ENCODE measurements at regions not wholly inside any gene's neighbourhood (a gene's known extent, or its start where the extent isn't known, plus 50 kb on each side); places are given as distances from the start of the nearest gene placed in this dataset.
"Not testable (repeated sequence)": the region's sequence is repeated elsewhere in the genome, so short reads cannot be mapped to it uniquely, and the experiment has no call there.

GRCh38 chr1:99507906-99508732 is 137.8 kb upstream of the PALMD start:
- H3K4me1 ChIP-seq: no peaks in the 10 kb centered on the region
- H3K9me3 ChIP-seq: no peaks in the 10 kb centered on the region
- H3K4me3 ChIP-seq: no peak overlapping the region
- no peak overlapping the region for H3K27ac ChIP-seq
- TF ChIP-seq POLR2AphosphoS5 (IDR thresholded peaks at IDR 0.05) (no peak), CTCF (IDR thresholded peaks at IDR 0.05) (no peak), EP300 (IDR thresholded peaks at IDR 0.05) (no peak), POLR2A (IDR thresholded peaks at IDR 0.05) (no peak)
- H3K27me3 ChIP-seq: no peaks in the 10 kb centered on the region
- 93% methylated on average over 25 of the region's 38 CpGs for WGBS
- DNase-seq (ENCODE audit: low spot score in 2 of 2): peak in 1 of 2 donors; percentile 49
- no peaks in the 10 kb centered on the region for H3K36me3 ChIP-seq

GRCh38 chr1:99508733-99509445 is 137.0 kb upstream of the PALMD start:
- not testable (repeated sequence) for H3K27ac ChIP-seq; H3K4me3 ChIP-seq; H3K9me3 ChIP-seq; H3K4me1 ChIP-seq; DNase-seq (ENCODE audit: low spot score in 2 of 2); H3K36me3 ChIP-seq; H3K27me3 ChIP-seq
- WGBS: 93% methylated on average over 13 of the region's 24 CpGs

GRCh38 chr1:99514823-99515552 is 130.9 kb upstream of the PALMD start:
- H3K36me3 ChIP-seq; DNase-seq (ENCODE audit: low spot score in 2 of 2); H3K4me1 ChIP-seq; H3K9me3 ChIP-seq; H3K27me3 ChIP-seq; H3K27ac ChIP-seq; H3K4me3 ChIP-seq: not testable (repeated sequence)
- WGBS: 94% methylated on average over 8 of the region's 8 CpGs

- TF ChIP-seq CTCF (IDR thresholded peaks at IDR 0.05): no peak
- no peak for TF ChIP-seq POLR2A (IDR thresholded peaks at IDR 0.05)
- TF ChIP-seq EP300 (IDR thresholded peaks at IDR 0.05): no peak
- no peak for TF ChIP-seq POLR2AphosphoS5 (IDR thresholded peaks at IDR 0.05)
- WGBS: 77% methylated on average over 1 of the region's 1 CpG
- DNase-seq (ENCODE audit: low spot score in 2 of 2): no peak
- no peak overlapping the region for H3K27ac ChIP-seq
- no peak overlapping the region for H3K4me3 ChIP-seq
- H3K27me3 ChIP-seq: no peaks in the 10 kb centered on the region
- no peaks in the 10 kb centered on the region for H3K9me3 ChIP-seq
- no peaks in the 10 kb centered on the region for H3K36me3 ChIP-seq
- H3K4me1 ChIP-seq: no peaks in the 10 kb centered on the region
Observed at GRCh38 chr1:99516141-99516540, 129.8 kb upstream of the PALMD start.

GRCh38 chr1:99520121-99520520 is 125.8 kb upstream of the PALMD start:
- no peak overlapping the region for H3K4me3 ChIP-seq
- H3K9me3 ChIP-seq: no peaks in the 10 kb centered on the region
- no peaks in the 10 kb centered on the region for H3K27me3 ChIP-seq
- DNase-seq (ENCODE audit: low spot score in 2 of 2): no peak
- TF ChIP-seq POLR2AphosphoS5 (IDR thresholded peaks at IDR 0.05) (no peak), CTCF (IDR thresholded peaks at IDR 0.05) (no peak), POLR2A (IDR thresholded peaks at IDR 0.05) (no peak), EP300 (IDR thresholded peaks at IDR 0.05) (no peak)
- no peak overlapping the region for H3K27ac ChIP-seq
- no peaks in the 10 kb centered on the region for H3K36me3 ChIP-seq
- H3K4me1 ChIP-seq: no peaks in the 10 kb centered on the region

- Histone ChIP-seq H3K4me1 (no peaks in the 10 kb centered on the region), H3K9me3 (no peaks in the 10 kb centered on the region), H3K27ac (no peak overlapping the region), H3K36me3 (no peaks in the 10 kb centered on the region), H3K4me3 (no peak overlapping the region), H3K27me3 (no peaks in the 10 kb centered on the region)
- no peak for TF ChIP-seq POLR2AphosphoS5 (IDR thresholded peaks at IDR 0.05)
- no peak for TF ChIP-seq CTCF (IDR thresholded peaks at IDR 0.05)
- TF ChIP-seq POLR2A (IDR thresholded peaks at IDR 0.05): no peak
- TF ChIP-seq EP300 (IDR thresholded peaks at IDR 0.05): no peak
- no peak for DNase-seq (ENCODE audit: low spot score in 2 of 2)
- 45% methylated on average over 1 of the region's 1 CpG for WGBS
Observed at GRCh38 chr1:99525331-99525730, 120.6 kb upstream of the PALMD start.

All from suprapubic skin (tissue), 4 donors.